ENCODE measurements at regions not wholly inside any gene's neighbourhood (a gene's known extent, or its start where the extent isn't known, plus 50 kb on each side); places are given as distances from the start of the nearest gene placed in this dataset.

DNA sequence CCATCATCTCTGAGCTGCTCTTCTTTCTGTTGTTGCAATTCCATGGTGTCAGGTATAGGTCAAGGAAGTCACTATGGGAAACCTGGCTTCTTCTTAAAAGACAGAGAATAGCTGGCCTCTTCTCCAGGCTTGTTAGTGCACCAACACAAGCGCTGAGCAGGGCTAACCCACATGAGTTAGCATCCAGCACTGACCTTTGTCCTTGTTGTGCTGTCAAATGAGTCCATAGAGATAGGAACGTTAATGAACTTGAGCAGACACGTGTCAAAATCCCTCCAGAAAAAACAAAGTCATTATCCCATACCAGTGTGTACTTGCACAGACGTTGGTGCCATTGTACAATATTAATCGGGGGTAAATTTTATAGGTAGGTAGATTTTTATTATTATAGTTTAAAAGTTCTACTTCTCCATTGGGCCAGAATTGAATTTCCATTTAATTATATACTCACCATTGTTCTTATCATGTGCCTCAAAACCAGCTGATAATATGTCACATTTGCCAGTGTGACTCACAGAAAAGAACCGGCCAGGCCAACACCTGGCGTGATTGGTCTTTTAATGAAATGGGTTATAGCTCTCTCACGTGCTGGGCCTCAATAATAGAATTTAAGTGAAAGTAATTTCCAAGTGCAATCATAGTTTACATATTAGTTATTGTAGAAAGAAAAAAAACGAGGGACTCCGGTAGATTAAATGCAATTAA, 468.8 kb upstream of the MGMT start:
- TF ChIP-seq, protein P1, sequence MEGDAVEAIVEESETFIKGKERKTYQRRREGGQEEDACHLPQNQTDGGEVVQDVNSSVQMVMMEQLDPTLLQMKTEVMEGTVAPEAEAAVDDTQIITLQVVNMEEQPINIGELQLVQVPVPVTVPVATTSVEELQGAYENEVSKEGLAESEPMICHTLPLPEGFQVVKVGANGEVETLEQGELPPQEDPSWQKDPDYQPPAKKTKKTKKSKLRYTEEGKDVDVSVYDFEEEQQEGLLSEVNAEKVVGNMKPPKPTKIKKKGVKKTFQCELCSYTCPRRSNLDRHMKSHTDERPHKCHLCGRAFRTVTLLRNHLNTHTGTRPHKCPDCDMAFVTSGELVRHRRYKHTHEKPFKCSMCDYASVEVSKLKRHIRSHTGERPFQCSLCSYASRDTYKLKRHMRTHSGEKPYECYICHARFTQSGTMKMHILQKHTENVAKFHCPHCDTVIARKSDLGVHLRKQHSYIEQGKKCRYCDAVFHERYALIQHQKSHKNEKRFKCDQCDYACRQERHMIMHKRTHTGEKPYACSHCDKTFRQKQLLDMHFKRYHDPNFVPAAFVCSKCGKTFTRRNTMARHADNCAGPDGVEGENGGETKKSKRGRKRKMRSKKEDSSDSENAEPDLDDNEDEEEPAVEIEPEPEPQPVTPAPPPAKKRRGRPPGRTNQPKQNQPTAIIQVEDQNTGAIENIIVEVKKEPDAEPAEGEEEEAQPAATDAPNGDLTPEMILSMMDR (conservative IDR thresholded peaks at IDR 0.05; ENCODE audit: low read depth, low read length) = no peak
- no peak for DNase-seq (ENCODE audit: low read depth)
- H3K4me3 ChIP-seq (ENCODE audit: low read depth, low read length) = no peak overlapping the region

- TF ChIP-seq, protein P1 (conservative IDR thresholded peaks at IDR 0.05; ENCODE audit: low read depth, low read length) = no peak
- H3K4me3 ChIP-seq (ENCODE audit: low read depth, low read length) = no peak overlapping the region
- no peak for DNase-seq (ENCODE audit: low read depth)
Observed at GRCh38 chr10:129004398-129004797, 462.6 kb upstream of the MGMT start.

- no peak for DNase-seq (ENCODE audit: low read depth)
- TF ChIP-seq, protein P1 (conservative IDR thresholded peaks at IDR 0.05; ENCODE audit: low read depth, low read length) = no peak
- no peak overlapping the region for H3K4me3 ChIP-seq (ENCODE audit: low read depth, low read length)
Observed at GRCh38 chr10:129005080-129005479, 462.0 kb upstream of the MGMT start.

- no peak for DNase-seq (ENCODE audit: low read depth)
- TF ChIP-seq, protein P1 (conservative IDR thresholded peaks at IDR 0.05; ENCODE audit: low read depth, low read length) = no peak
- no peak overlapping the region for H3K4me3 ChIP-seq (ENCODE audit: low read depth, low read length)
Observed at GRCh38 chr10:129005804-129006203, 461.2 kb upstream of the MGMT start.

GRCh38 chr10:129018511-129018910, 448.5 kb upstream of the MGMT start:
- H3K4me3 ChIP-seq (ENCODE audit: low read depth, low read length) = no peak overlapping the region
- no peak for DNase-seq (ENCODE audit: low read depth)
- TF ChIP-seq, protein P1 (conservative IDR thresholded peaks at IDR 0.05; ENCODE audit: low read depth, low read length) = no peak

DNA sequence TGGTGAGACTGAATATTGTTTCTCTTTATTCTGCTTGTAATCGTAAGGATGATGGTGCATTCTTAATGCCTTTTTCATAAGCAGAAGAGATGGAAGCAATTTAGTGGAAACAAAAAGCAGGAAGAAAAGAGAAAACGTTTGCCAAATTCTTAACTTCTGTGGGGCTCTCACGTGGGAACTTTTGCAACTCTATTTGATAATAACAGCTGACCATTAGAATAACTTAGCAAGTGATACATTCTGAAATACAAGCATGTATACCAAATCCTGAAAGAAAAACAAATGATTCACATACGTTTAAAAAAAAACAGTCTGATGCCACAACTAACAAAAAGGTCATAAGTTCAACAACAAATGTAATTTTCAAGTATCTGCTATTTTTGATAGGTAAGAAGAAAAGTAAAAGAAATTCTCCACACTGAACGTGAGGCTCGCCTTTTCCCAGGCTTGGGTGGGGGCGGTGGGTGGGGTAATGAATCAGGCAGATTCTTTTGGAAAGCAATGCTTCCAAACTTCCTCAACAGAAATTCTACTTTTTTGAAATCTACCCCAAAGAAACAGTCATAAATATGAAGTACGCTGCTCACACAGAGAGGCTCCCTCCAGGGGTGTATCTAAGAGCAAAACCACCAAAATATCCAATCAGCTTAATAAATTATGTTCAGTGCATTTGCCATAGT, 446.2 kb upstream of the MGMT start:
- H3K4me3 ChIP-seq (ENCODE audit: low read depth, low read length) = no peak overlapping the region
- TF ChIP-seq, protein P1 (conservative IDR thresholded peaks at IDR 0.05; ENCODE audit: low read depth, low read length) = no peak
- DNase-seq (ENCODE audit: low read depth) = no peak
